Lower lobe of right lung (tissue), 2 donors: ENCODE measurements at regions not wholly inside any gene's neighbourhood (a gene's known extent, or its start where the extent isn't known, plus 50 kb on each side); places are given as distances from the start of the nearest gene placed in this dataset.
A peak's percentile ranks its signal among the peaks of the same experiment; 100 is the strongest.

Experiments
- ATAC-seq, 2 donors: fragments of 200-7000 bp; cut with Tn5 transposase; one replicate each; pipeline ENCODE4 v1.9.1; 2020 to 2022; ENCODE audit warnings: mild to moderate bottlenecking in 2 of 2, moderate library complexity in 2 of 2
- DNase-seq: peaks from one replicate; pipeline ENCODE4 v3.0.0-alpha.2; 2020
- H3K27ac ChIP-seq: fragments of 200-600 bp; one replicate; pipeline ENCODE4 v1.8.0; 2022
- H3K27me3 ChIP-seq: fragments of 200-600 bp; one replicate; pipeline ENCODE4 v1.8.0; 2022; ENCODE audit warnings: low read depth
- H3K36me3 ChIP-seq: fragments of 200-600 bp; one replicate; pipeline ENCODE4 v1.8.0; 2022; ENCODE audit warnings: mild to moderate bottlenecking
- H3K4me1 ChIP-seq: fragments of 200-600 bp; one replicate; pipeline ENCODE4 v1.8.0; 2022
- H3K4me3 ChIP-seq: fragments of 200-600 bp; one replicate; pipeline ENCODE4 v1.8.0; 2022; ENCODE audit warnings: mild to moderate bottlenecking
- H3K9me3 ChIP-seq: fragments of 200-600 bp; one replicate; pipeline ENCODE4 v1.8.0; 2022
- CTCF ChIP-seq: fragments of 200-600 bp; IDR thresholded peaks from one replicate; pipeline ENCODE4 v1.8.0; 2022; ENCODE audit warnings: antibody characterized with exemption, mild to moderate bottlenecking
- intact Hi-C: fragments of 100-400 bp; cut with DNase I; formaldehyde crosslinking; loops from one replicate; pipeline ENCODE4 v1.11.0; 2022
- donor health status: DM: no; HTN: yes; CAD: no; lungs with severe emphysema.

- ATAC-seq (peak; percentile 61 to 72), DNase-seq (no peak)
- Histone ChIP-seq H3K9me3 (no peaks in the 10 kb centered on the region), H3K36me3 (no peaks in the 10 kb centered on the region), H3K4me1 (no peaks in the 10 kb centered on the region), H3K27me3 (no peaks in the 10 kb centered on the region), H3K4me3 (no peak overlapping the region), H3K27ac (peak overlapping the region; percentile 26)
- intact Hi-C loops: no loop called here
- TF ChIP-seq CTCF: no peak
Measured at GRCh38 chr12:22759769-22760674, 135.1 kb downstream of the ETNK1 start.

GRCh38 chr12:22765421-22766130 lies 140.6 kb downstream of the ETNK1 start:
- ATAC-seq (no peak), DNase-seq (no peak)
- no peak overlapping the region for H3K27ac ChIP-seq
- intact Hi-C loops: no loop called here
- no peaks in the 10 kb centered on the region for H3K9me3 ChIP-seq
- H3K27me3 ChIP-seq: no peaks in the 10 kb centered on the region
- no peaks in the 10 kb centered on the region for H3K4me1 ChIP-seq
- no peaks in the 10 kb centered on the region for H3K36me3 ChIP-seq
- H3K4me3 ChIP-seq: no peak overlapping the region
- no peak for TF ChIP-seq CTCF

GRCh38 chr12:22766911-22767420 lies 142.0 kb downstream of the ETNK1 start:
- ATAC-seq (no peak), DNase-seq (no peak)
- Histone ChIP-seq H3K27me3 (no peaks in the 10 kb centered on the region), H3K9me3 (no peaks in the 10 kb centered on the region), H3K4me1 (no peaks in the 10 kb centered on the region), H3K4me3 (no peak overlapping the region), H3K27ac (no peak overlapping the region), H3K36me3 (no peaks in the 10 kb centered on the region)
- TF ChIP-seq CTCF: no peak
- intact Hi-C loops: no loop called here

- Histone ChIP-seq H3K4me3 (no peak overlapping the region), H3K36me3 (no peaks in the 10 kb centered on the region), H3K4me1 (no peaks in the 10 kb centered on the region), H3K9me3 (no peaks in the 10 kb centered on the region), H3K27me3 (no peaks in the 10 kb centered on the region), H3K27ac (no peak overlapping the region)
- ATAC-seq: no peak
- TF ChIP-seq CTCF: no peak
- DNase-seq: no peak
- intact Hi-C loops: no loop called here
Measured at GRCh38 chr12:22781339-22781738, 156.4 kb downstream of the ETNK1 start.

GRCh38 chr12:22787557-22787956 lies 162.6 kb downstream of the ETNK1 start:
- H3K27me3 ChIP-seq: no peaks in the 10 kb centered on the region
- no peak for TF ChIP-seq CTCF
- peak overlapping the region; percentile 3 for H3K27ac ChIP-seq
- no peaks in the 10 kb centered on the region for H3K4me1 ChIP-seq
- H3K4me3 ChIP-seq: no peak overlapping the region
- intact Hi-C loops: no loop called here
- no peaks in the 10 kb centered on the region for H3K36me3 ChIP-seq
- H3K9me3 ChIP-seq: no peaks in the 10 kb centered on the region
- no peak for DNase-seq
- peak in 1 of 2 donors; percentile 23 for ATAC-seq
